Osteocyte (in vitro differentiated cells): ENCODE measurements at regions not wholly inside any gene's neighbourhood (a gene's known extent, or its start where the extent isn't known, plus 50 kb on each side); places are given as distances from the start of the nearest gene placed in this dataset.
"Not testable (repeated sequence)": the region's sequence is repeated elsewhere in the genome, so short reads cannot be mapped to it uniquely, and the experiment has no call there.

Experiments used
- DNase-seq: peaks from one replicate; pipeline ENCODE4 v3.0.0; 2021; ENCODE audit warnings: mixed read lengths; ENCODE audit not compliant: unreplicated experiment; ENCODE audit errors: extremely low spot score
- H3K27ac Mint-ChIP-seq: one replicate; pipeline ENCODE4 v1.8.0; 2021; ENCODE audit warnings: mild to moderate bottlenecking, mixed read lengths; ENCODE audit not compliant: unreplicated experiment
- H3K27me3 Mint-ChIP-seq: one replicate; pipeline ENCODE4 v1.8.0; 2021; ENCODE audit warnings: mixed read lengths; ENCODE audit not compliant: unreplicated experiment
- H3K36me3 Mint-ChIP-seq: one replicate; pipeline ENCODE4 v1.8.0; 2021; ENCODE audit warnings: mixed read lengths; ENCODE audit not compliant: unreplicated experiment
- H3K4me1 Mint-ChIP-seq: one replicate; pipeline ENCODE4 v1.8.0; 2021; ENCODE audit warnings: mixed read lengths; ENCODE audit not compliant: unreplicated experiment
- H3K4me3 Mint-ChIP-seq: one replicate; pipeline ENCODE4 v1.8.0; 2021; ENCODE audit warnings: mild to moderate bottlenecking, moderate library complexity, mixed read lengths; ENCODE audit not compliant: unreplicated experiment
- H3K9me3 Mint-ChIP-seq: one replicate; pipeline ENCODE4 v1.8.0; 2021; ENCODE audit warnings: mixed read lengths; ENCODE audit not compliant: unreplicated experiment
- CTCF ChIP-seq: fragments of 200-600 bp; sonication (generic); IDR thresholded peaks from 2 replicates; pipeline ENCODE4 v1.5.0; 2021; ENCODE audit warnings: antibody characterized with exemption, mild to moderate bottlenecking, moderate library complexity

- TF ChIP-seq CTCF, result no peak
- Mint-ChIP-seq H3K9me3 (peaks cover 9% of the 10 kb centered on the region), H3K36me3 (peaks cover 2% of the 10 kb centered on the region), H3K27ac (no peak overlapping the region), H3K4me3 (no peak overlapping the region), H3K4me1 (peaks cover 3% of the 10 kb centered on the region), H3K27me3 (peaks cover 39% of the 10 kb centered on the region)
- no peak for DNase-seq
These were observed 150.7 kb downstream of the AKAP11 start for GRCh38 chr13:42422681-42423080.

- no peak overlapping the region for H3K4me3 Mint-ChIP-seq
- peaks cover 9% of the 10 kb centered on the region for H3K9me3 Mint-ChIP-seq
- no peak for DNase-seq
- no peak overlapping the region for H3K27ac Mint-ChIP-seq
- H3K36me3 Mint-ChIP-seq, result peaks cover 2% of the 10 kb centered on the region
- TF ChIP-seq CTCF, result no peak
- H3K4me1 Mint-ChIP-seq, result peaks cover 3% of the 10 kb centered on the region
- peaks cover 35% of the 10 kb centered on the region for H3K27me3 Mint-ChIP-seq
These were observed 149.8 kb upstream of the TNFSF11 start for GRCh38 chr13:42424182-42424581.

- Mint-ChIP-seq H3K36me3 (peaks cover 10% of the 10 kb centered on the region), H3K4me3 (no peak overlapping the region), H3K27me3 (peaks cover 23% of the 10 kb centered on the region), H3K4me1 (peaks cover 5% of the 10 kb centered on the region), H3K27ac (no peak overlapping the region), H3K9me3 (peaks cover 19% of the 10 kb centered on the region)
- TF ChIP-seq CTCF, result no peak
- no peak for DNase-seq
These were observed 128.6 kb upstream of the TNFSF11 start for GRCh38 chr13:42445354-42445753.

GRCh38 chr13:42446597-42446996 is 127.4 kb upstream of the TNFSF11 start:
- peaks cover 36% of the 10 kb centered on the region for H3K27me3 Mint-ChIP-seq
- H3K4me3 Mint-ChIP-seq, DNase-seq, H3K4me1 Mint-ChIP-seq, H3K27ac Mint-ChIP-seq, H3K36me3 Mint-ChIP-seq: not testable (repeated sequence)
- H3K9me3 Mint-ChIP-seq, result peaks cover 19% of the 10 kb centered on the region

GRCh38 chr13:42453091-42453645 is 120.8 kb upstream of the TNFSF11 start:
- Mint-ChIP-seq H3K36me3 (peaks cover 2% of the 10 kb centered on the region), H3K9me3 (no peaks in the 10 kb centered on the region), H3K4me3 (no peak overlapping the region), H3K27ac (no peak overlapping the region), H3K27me3 (peaks cover 50% of the 10 kb centered on the region), H3K4me1 (no peaks in the 10 kb centered on the region)
- TF ChIP-seq CTCF, result no peak
- no peak for DNase-seq

GRCh38 chr13:42454749-42455148 is 119.2 kb upstream of the TNFSF11 start:
- H3K27me3 Mint-ChIP-seq, result peaks cover 39% of the 10 kb centered on the region
- H3K4me1 Mint-ChIP-seq, result no peaks in the 10 kb centered on the region
- H3K4me3 Mint-ChIP-seq, result no peak overlapping the region
- no peak overlapping the region for H3K27ac Mint-ChIP-seq
- H3K9me3 Mint-ChIP-seq, result no peaks in the 10 kb centered on the region
- H3K36me3 Mint-ChIP-seq, result no peaks in the 10 kb centered on the region
- TF ChIP-seq CTCF, result no peak
- no peak for DNase-seq
